NCI-H446 (cell line): ENCODE measurements at regions not wholly inside any gene's neighbourhood (a gene's known extent, or its start where the extent isn't known, plus 50 kb on each side); places are given as distances from the start of the nearest gene placed in this dataset.

Experiments
- DNase-seq, 2 experiments: peaks; one replicate each; lab custom pipeline; 2025; lab: John Stamatoyannopoulos, UW

GRCh38 chr2:128380061-128380889, 61.6 kb upstream of the HS6ST1 start:
- DNase-seq, result no peak

DNA sequence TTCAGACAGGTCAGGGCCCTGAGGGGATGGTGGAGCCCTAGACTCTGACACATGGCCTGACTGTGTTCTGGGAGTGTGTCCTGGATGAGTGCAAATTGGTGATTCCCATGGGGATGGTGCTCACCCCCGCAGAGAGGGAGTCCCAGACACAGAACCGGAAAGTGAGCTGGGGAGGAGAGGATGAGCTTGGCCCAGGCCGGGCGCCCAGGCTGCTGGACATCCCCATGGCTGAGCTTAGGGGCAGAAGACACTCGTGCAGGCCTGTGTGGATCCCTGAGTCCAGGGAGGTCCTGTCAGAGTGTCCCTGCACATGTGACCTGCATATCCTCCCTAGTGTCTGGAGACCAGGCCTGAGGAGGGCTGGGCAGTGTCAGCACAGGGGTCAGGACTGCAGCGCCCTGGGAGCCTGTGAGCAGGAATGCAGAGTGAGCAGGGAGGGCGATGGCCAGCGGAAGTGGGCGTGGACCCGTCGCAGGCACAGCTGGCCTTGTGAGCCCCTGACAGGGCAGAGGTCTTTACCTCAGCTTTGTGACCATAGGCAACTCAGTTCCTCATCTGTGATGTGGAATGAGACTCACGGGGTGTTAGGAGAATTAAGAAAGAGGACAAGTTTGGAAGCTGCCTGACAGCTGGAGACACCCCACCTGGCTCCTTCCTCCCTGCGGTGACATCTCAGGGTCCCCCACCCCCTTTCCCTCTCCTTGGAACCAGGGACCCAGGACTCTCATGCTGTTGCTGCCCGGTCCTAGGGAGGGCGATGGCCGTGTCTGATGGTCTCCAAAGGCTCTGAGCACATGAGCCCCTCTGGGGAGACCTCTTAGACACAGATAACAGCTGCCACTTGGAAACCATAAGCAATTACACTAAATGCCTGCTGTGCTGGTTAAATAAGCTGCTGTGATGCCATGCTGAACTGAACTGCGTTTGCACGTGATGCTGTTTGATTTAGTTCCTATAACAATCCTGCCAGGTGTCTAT, 62.6 kb upstream of the HS6ST1 start:
- DNase-seq, result no peak

DNA sequence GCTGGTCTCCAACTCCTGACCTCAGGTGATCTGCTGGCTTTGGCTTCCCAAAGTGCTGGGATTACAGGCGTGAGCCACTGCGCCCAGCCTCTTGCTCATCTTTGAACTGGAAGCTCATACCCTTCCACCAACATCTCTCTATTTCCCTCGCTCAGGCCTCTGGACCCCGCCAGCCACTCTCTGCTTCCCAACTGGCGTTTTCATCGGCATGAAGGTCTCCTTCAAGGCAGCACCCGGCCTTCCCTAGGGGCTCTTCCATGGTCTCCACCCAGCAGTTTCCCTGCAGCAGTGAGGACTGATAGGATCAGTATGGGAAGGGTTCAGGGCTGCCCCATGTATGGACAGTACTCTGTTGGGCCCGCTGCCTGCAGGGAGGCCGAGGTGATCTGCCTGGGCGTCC, 65.8 kb upstream of the HS6ST1 start:
- no peak for DNase-seq

GRCh38 chr2:128384956-128385355, 66.3 kb upstream of the HS6ST1 start:
- DNase-seq, result no peak

DNA sequence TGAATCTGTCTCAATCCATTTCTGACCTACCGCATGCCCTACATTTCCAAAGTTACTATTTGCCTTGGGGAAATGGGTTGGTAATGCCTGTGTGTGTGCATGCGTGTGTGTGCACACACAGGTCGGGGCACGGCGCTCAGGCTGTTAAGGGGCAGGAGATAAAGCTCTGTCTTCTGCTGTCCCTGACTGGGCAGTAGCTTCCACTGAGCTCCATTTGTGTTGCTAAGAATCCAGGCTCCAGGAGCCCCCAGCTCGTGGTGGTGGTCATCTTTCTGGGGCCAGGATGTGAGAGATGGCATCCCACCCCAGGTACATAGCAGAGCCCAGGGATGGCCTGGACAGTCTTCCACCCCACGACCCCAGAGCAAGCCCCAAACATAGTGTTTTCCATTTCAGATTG, 66.7 kb upstream of the HS6ST1 start:
- DNase-seq, result no peak

DNA sequence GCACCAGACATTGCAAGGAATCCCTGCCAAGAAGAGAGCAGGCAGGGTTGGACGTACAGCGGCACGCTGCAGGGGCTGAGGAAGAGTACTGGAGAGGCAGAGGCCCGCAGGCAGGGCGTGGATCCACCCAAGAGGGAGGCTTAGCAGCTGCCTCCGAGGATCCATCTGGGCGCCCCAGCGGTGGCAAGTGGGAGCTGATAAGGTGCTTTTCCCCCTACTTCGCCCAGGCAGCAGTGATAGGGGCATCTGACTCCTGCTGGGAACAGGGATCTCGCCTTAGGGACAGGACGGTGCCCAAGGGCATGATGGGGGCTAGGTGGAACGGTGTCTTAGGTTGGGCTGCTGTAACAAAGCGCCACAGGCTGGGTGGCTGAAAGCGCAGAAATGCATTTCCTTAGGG, 67.4 kb upstream of the HS6ST1 start:
- DNase-seq, result no peak

- DNase-seq, result no peak
These were observed 69.9 kb upstream of the HS6ST1 start for GRCh38 chr2:128388499-128388941.

DNA sequence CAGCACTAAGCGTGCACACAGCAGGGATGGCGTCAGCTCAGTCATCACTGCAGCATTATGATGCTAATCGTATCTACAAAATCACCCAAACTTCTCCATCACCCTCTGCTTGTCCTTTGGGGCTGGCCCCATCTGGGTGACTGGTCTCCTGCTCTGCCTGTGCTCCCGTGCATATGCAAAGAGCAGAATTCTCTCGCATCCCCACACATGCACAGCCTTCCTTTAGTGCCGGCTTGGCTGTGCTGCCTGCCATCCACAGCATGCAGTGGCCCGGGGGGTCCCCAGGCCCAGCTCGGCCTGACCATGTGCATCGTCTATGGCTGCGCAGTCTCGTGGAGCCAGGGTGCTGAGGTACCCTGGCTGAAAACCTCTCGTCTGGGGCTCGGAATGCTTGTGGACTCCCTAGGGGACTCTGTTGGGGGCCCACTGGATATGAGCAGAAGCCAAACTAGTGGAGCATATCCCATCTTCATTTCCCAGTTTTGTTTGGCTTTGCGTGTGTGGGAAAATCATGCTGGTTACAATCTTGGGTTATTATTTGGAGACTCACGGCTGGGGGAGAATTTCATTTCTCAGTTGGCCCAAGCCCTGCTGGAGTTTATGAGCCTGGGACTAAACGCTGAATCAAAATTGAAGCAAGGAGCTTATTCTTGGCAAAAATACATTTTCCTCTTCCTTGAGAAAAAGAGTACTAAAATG, 70.9 kb upstream of the HS6ST1 start:
- DNase-seq, result no peak

DNA sequence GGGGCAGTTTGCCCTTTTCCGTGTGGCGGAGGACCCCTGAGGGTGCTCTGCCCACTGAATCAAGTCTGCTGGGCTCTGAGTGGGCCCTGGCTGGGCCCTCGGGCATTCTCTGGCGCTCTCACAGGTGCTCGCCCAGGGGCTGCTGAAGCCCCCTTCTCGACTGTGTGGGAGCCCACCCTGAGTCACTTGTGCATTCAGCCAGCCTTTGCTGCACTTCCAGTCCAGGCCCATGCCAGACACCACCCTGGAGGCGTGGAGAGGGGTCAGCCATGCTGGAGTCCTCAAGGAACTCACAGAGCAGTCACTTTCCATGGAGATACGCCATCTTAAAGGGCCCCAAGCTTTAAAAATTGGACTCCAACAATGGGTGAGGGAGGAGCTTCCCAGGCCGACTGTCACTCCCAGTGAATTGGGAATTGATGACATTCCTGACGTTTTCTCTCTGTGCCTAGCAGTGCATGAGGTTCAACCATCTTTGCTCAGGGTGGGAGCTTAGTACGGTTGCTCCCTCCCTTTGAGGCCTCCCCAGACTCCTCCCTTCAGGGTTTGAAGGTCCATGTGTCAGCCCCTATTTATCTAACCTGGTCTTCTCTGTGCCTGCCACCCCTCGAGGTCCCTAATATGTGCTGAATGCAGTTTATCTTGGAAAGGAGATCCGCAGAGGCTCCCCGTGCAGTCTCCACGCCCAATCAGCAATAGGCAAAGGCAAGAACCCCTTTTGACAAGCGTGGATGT, 71.8 kb upstream of the HS6ST1 start:
- DNase-seq, result no peak

- no peak for DNase-seq
These were observed 72.4 kb upstream of the HS6ST1 start for GRCh38 chr2:128390991-128391630.

DNA sequence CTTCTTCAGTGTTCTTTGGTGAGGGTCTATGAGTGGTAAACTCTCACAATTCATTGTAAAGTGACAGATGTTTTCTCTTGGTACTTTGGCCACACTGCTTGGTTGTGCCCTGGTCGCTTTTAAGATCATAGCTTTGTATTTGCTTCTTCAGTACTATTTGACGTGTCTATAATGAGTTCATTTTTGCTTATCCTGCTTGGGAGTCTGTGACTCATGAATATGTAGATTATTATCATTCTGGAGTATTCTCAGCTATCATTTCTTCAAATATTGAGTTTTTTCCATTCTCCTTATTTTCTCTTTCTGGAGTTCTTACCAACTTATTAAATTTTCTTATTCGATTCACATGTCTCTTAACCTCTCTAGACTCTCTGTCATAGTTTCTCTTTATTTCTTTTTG, 73.0 kb upstream of the HS6ST1 start:
- no peak for DNase-seq

GRCh38 chr2:128392207-128392606, 73.5 kb upstream of the HS6ST1 start:
- DNase-seq, result no peak

DNA sequence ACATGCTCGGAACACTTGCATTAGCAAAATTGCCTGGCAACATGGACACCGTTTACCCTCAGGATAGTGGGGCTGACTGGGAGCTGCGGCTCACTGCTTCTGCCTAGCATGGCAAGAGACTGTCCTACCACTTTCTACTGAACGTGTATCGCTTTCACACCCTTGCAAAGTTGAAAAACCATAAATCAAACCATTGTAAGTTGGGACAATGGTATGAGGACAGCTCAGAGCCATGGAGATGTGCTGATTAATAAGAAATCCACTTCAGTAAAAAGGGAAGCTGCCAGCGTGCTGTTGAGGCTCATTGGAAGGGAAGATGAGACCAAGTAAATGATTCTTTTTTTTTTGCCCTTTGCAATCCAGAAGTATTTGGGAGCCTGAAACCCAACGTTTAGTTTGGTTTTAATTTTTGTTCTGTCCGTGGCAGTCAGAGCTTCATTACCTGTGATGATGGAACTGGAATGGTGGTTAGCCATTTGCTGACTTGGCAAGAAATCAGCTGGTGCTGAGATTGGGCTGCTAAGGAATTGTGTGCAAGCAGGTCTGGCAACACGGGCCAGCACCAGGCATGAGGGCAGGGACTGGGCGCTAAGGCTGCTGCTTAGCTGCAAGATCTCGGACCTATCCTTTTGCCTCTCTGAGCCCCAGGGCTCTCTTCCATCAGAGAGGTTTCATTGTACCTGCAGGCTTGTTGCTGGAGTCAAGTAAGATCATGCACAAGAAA, 75.5 kb upstream of the HS6ST1 start:
- DNase-seq, result no peak

DNA sequence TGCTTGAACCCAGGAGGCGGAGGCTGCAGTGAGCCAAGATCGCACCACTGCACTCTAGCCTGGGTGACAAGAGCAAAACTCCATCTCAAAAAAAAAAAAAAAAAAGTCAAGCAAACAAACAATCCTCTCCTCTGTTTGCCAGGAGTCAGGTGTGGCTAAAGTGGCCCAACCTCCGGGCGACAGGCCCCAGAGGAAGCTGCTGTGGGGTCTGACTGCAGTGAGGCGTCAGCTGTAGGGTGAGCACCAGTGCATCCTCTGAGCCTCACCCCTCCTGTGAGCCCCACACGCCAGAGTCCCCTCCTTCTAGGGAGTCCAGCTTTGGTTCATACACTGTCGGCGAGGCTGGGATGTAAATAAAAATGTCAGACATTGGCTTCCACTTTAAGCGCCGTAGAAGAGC, 76.5 kb upstream of the HS6ST1 start:
- no peak for DNase-seq

DNA sequence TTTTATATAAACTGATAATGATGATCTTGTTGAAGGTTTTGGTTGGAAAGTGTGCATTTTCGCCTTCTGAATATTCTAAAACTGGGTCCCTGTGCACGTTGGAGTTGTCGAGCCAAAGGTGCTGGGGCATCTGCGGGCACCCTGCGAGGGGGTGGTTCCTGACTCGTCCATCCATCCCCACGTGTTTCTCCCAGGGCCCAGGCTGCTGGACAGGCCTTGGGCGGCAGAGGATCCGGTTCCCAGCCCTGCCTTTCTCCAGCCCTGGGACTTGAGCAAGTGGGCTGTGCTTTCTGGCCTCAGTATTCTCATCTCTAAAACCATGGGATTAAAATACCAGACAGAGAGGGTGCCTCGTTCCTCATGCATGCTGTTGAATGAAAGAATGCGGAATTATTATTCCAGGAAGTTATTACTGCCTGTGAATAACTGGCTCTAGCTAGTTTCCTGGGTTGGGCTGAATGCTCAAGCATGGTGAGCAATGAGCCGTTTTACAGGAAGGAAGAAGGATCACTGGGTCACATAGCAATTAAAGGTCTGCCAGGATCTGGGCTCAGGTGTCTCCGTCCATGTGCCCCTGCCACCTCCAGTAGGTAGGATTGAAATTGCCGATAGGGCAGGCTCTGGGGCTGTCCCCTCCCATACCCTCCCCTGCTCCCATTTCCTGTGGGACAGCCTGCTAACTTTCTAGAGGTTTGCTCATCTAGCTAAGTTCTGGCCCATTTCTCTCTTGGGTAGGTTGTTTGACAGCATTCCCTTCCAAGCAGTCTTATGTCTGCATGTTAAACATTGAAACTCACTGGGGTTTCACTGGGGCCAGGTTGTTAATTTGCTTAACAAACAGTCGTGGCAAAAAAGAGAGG, 77.2 kb upstream of the HS6ST1 start:
- DNase-seq, result no peak

- DNase-seq, result no peak
These were observed 77.8 kb upstream of the HS6ST1 start for GRCh38 chr2:128396500-128396891.

- no peak for DNase-seq
These were observed 78.3 kb upstream of the HS6ST1 start for GRCh38 chr2:128396946-128397345.

DNA sequence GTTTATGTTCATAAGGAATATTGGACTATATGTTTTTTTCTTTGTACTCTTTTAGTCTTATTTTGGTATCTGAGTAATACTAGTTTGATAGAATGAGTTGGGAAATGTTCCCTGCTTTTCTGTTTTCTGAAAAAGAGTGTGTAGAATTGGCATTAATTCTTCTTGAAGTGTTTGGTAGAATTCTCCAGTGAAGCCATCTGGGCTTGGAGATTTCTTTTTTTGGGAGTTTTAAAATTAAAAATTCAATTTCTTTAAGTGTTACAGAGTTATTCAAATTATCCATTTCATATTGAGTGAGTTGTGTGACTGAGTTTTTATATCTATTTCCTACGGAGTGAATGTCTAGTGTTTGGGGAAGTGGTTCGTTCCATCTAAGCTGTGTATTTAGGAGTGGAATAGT, 80.6 kb upstream of the HS6ST1 start:
- DNase-seq, result no peak

- DNase-seq, result no peak
These were observed 81.1 kb upstream of the HS6ST1 start for GRCh38 chr2:128399690-128400291.
